Anterior cingulate cortex (tissue), 58 donors: ENCODE measurements at regions not wholly inside any gene's neighbourhood (a gene's known extent, or its start where the extent isn't known, plus 50 kb on each side); places are given as distances from the start of the nearest gene placed in this dataset.
"Not testable (repeated sequence)": the region's sequence is repeated elsewhere in the genome, so short reads cannot be mapped to it uniquely, and the experiment has no call there.

ENCODE experiments used
- DNase-seq, 58 donors: peaks; one replicate each; lab custom pipeline; 2025; lab: John Stamatoyannopoulos, UW

DNA sequence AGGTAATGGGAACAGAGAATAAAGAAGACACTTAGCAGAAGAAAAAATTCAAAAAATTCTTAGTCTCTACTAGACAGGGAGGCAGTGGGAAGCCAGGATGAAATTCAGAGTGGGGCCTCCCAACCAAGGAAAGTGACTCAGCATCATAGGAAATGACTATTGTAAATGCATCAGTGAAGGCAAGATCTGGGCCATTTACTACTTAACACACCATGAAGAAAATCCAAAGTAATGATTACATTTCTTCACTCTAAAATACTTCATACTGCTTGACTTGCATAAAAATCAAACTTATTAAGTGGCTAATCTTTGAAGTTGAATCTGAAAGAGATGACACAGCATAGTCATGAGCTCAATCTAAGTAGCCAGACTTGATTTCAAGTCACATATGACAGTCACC is 405.8 kb upstream of the SLC39A10 start:
- no peak for DNase-seq

DNA sequence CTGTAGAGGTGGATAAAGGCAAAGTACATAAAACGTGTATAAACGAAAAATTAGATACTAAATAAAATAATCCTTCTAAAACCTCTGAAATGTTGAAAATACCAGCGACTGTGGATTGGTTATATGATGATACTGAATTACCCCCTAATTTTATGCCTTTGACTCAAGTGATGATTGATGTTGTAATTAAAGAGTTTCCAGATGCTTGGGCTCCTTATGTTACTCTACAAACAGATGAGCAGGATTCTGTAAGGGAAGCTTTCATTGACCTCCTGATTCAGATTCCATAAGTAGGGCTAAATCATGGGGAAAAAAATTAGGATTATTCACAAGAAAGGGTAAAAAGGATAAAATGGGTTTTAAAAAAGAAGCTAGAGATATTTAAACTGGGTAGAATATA is 418.2 kb upstream of the SLC39A10 start:
- DNase-seq, result no peak

DNA sequence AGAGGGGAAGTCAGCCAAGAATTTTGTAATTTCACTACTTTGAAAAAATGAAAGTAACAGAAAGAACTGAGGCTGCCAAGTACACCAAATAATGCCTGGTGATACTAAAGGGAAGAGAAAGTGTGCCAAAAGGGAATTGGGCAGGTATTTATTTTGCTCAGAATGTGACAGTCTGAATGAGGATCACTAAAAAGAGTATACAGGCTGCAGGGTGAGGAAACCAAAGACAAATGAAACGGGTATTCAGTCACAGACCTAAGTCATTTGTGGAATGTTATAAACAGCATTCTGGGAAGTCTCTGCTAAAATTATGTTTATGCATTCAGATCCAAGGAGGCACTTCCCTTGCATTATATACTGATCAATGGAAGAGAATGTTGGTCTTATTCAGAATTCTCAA is 418.6 kb upstream of the SLC39A10 start:
- DNase-seq, result no peak

DNA sequence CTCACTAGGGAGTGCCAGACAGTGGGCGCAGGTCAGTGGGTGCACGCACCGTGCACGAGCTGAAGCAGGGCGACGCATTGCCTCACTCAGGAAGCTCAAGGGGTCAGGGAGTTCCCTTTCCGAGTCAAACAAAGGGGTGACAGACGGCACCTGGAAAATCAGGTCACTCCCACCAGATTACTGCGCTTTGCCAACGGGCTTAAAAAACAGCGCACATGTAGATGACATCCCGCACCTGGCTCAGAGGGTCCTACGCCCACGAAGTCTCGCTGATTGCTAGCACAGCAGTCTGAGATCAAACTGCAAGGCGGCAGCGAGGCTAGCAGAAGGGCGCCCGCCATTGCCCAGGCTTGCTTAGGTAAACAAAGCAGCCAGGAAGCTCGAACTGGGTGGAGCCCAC is 428.5 kb upstream of the SLC39A10 start:
- DNase-seq, result not testable (repeated sequence)

DNA sequence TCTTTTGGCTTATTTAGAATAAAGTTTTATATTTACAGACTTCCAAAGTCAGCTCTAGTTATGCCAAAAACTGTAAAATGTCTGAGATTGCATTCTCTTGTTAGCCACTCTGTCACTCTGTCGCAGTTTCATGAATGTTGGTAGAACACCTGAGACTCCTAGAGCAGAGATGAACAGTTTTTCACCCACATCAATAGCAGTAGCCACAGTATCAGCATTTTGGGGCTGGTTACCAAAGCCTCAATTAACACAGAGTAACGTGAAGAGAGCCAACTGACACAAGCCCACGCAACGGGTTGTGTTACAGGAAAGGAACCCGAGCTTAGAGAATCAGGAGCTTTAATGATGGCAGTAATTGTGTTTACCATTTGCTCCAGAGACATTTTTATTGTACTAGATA is 443.0 kb upstream of the SLC39A10 start:
- no peak for DNase-seq

DNA sequence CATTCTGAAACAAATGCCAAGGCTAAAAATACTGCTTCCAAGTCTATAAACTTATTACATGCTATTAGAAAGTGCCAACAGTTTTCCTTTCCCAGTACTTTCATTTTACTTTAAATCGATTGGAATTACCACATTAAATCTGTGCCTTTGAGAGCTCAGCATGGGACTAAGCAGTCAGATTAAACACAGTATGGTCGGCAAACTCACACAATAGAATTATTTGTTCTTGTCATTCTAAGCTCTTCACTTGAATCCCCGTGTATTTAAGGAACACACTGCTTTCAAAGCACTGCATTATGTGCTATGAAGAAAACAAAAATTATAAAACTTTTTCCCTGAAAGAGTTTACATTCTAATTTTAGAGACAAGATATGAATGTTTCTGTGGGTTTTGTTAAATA is 444.4 kb upstream of the SLC39A10 start:
- no peak for DNase-seq

DNA sequence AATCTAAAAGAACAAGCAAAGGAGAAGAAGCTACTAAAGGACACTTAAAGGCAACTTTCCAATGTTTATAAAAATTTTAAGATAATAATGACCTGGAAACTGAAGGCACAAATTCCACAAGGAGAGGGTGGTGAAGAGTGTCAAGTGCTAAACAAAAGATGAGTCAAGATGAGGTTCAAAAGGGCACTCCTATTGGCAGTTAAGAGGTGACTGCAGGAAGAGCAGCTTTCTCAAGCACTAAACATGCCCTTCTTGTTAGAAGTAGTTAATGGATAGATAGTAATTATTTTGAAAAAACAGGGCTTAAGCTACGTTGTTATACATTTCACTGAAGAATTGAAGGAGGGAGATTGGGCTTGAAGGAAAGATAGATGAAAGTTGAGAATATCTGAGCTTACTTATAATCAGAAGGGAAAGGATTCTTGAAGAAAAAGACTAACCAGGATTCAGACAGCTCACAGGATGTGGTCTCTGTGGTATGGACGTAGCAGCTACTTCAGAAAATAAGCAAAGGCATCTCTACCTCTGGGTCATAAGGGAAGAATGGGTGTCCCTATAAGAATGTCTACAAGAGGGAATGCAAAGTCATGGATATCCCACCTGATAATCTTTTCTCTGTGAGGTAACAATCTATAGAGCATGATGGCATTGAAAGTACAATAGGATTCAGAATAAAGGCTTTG is 454.7 kb upstream of the SLC39A10 start:
- no peak for DNase-seq

DNA sequence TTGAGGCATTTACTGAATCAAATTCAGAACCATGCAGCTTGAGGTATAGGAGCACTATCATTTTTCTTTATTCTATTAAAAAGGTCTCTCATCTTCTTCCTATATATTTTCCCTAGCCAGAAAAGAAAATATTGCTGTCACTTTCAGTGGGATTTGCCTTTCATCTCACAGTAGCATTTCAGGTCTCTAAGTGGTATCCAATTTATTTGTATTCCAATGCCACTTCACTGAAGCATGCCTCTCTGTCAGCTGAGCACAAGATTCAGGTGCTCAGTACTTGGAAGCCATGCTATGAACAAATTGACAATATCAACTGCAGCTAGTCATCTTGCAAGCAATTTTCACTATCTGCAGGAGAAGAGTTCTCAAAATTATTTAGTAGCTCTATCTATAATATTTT is 457.2 kb upstream of the SLC39A10 start:
- no peak for DNase-seq

DNA sequence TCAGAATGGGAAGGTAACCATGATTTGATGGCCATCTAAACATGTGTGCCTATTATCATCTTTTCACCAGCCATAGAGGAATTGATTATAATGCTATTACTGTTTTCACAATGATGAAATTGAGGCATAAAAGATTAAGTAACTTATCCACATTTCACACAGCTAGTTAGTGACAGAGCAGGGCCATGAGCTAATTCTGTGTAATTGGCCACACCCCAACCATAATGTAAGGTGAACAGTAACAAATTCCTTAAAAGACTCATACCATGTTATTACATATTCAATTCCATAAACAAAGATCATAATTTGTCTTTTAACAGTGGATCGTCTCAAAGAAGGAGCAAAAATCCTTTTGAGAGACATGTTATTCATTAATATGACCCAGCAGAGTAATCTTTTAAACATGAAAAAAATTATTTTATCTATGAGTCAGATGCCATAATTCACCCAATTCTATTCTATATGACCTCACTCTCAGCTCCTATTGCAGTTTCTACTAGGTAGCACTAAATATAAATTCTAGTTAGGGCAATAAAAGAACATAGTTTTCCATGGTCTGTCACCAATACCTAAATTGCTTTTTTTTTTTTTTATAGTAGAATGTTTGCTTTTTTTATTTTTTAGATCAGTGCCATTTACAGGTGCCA is 475.8 kb upstream of the SLC39A10 start:
- no peak for DNase-seq

DNA sequence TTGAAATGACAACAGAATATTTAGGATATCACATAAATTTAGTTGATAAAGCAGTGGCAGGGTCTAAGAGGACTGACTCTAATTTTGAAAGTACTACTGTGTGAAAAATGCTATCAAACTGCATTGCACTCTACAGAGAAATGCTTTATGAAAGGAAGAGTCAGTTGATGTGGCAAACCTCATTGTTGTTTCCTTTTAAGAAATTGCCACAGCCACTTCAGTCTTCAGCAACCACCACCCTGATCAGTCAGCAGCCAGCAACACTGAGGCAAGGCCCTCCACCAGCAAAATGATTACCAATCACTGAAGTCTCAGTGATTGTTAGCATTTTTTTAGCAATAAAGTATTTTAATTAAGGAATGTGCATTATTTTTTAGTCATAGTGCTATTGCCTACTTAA is 488.7 kb upstream of the SLC39A10 start:
- DNase-seq, result no peak

DNA sequence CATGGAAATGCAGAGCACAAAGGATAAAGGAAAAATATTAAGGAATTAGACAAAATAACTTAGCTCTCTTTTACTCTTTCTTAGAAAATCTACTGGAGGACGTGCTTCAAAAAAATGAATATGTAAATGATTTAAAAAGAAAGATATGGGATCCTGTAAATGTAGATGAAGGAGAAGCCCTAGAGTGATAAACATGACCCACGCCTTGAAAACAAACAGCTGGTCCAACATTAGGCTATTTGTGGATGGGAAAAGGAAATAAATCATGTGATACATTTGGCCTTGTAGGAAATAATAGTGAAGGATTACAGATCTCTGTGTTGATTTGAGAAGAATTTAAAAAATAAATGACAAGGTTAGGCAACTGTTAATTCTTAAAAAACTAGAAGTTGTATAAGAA is 492.1 kb upstream of the SLC39A10 start:
- DNase-seq, result no peak

DNA sequence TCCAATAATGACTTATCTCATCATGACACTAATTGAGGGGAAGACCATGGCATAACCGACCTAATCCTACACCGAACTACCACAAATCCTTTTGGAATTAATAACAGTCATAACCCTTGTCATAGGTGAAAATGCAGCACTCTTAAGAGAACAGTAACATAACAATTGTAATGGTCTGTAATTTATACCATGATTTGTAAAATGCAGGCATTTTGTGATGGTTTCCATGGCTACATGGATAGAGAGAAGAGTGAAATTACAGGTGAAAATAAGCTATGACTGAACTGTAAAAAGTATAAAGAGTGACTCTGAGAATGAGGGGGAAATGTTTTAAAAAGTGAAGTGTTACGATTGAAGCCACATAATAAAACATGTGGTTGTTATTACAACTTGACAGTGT is 494.1 kb upstream of the SLC39A10 start:
- DNase-seq, result no peak

DNA sequence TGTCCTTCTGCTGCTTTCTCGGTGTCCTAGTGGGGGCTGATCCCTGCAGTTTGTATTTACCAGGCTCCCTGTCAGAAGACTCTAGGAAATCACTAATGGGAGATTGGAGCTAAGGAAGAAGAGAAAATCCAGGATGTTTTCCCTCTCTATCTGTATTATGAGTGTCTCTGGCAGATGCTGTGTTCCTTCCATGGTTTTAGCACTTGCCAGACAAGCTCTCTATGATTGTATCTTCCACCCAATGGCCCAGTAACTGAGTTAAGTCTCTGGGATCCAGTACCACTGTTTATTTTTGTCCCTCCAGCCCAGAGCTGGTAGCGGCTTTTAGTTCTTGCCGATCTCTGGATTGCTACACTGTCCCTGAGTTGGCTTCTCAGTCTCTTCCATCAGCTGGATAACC is 494.8 kb upstream of the SLC39A10 start:
- no peak for DNase-seq

DNA sequence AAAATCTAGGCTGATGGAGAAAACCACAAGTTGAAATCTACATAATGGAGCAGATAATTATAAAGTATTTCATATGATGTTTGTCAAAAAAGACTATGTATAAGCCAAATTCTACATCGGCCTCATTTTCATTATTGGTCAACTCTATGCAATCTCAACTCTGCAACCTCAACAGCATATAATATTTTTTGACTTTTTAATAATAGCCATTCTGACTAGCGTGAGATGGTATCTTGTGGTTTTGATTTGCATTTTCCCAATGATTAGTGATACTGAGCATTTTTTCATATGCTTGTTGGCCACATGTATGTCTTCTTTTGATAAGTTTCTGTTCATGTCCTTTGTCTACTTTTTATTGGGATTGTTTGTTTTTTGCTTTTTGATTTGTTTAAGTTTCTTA is 496.1 kb upstream of the SLC39A10 start:
- DNase-seq, result no peak

DNA sequence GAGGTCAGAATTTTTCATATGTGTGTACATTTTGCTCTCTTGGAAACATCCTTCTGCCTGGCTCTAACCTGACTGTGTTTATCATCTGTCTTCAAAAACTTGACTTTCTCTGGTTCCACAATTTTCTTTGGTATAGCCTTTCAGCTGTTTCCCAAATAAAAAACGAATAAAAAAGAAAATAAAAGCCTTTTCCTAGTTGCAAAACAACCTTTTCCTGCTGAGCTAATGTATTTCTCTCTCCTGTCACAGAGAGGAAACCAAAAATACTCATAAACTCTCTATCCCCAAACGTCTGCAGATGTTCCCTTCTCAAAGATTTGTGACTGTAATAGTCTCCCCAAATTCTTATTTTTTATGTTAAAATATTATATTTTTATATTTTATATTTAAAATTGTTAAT is 505.3 kb upstream of the SLC39A10 start:
- DNase-seq, result no peak

DNA sequence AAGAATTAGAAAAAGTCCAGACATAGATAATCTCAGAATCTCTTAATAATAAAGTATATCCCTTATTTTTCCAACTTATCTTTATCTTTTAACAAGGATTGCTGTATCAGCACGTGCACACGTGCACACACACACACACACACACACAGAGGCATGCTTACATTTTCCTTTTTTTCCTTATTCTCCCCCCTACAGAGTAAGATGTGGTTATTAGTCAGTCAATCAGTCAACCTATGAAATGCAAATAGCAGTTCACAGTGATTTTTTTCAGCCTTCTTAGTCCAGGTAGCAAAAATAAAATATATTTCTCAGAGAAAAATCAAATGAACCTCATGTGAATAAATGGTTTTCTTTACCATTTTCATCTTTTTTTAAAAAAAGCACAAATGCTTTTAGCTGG is 506.2 kb upstream of the SLC39A10 start:
- DNase-seq, result no peak

DNA sequence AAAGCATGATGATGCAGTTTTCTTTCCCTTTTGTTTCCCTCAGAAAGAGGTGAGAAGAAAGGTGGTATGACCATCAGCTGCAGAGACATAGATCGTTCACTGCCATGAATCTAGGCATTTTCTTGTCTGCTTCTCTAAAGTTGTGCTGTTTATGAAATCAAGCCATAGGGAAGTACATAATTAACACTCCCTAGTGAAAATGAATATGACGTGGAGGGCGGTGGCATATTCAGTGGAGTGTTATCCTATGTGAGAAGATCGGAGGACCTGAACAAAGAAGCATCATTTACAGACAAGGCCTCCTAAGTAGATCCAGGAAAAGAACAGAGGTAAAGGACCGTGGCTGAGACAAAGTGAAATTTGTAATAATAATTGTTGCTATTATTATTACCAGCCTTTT is 509.0 kb upstream of the SLC39A10 start:
- no peak for DNase-seq

DNA sequence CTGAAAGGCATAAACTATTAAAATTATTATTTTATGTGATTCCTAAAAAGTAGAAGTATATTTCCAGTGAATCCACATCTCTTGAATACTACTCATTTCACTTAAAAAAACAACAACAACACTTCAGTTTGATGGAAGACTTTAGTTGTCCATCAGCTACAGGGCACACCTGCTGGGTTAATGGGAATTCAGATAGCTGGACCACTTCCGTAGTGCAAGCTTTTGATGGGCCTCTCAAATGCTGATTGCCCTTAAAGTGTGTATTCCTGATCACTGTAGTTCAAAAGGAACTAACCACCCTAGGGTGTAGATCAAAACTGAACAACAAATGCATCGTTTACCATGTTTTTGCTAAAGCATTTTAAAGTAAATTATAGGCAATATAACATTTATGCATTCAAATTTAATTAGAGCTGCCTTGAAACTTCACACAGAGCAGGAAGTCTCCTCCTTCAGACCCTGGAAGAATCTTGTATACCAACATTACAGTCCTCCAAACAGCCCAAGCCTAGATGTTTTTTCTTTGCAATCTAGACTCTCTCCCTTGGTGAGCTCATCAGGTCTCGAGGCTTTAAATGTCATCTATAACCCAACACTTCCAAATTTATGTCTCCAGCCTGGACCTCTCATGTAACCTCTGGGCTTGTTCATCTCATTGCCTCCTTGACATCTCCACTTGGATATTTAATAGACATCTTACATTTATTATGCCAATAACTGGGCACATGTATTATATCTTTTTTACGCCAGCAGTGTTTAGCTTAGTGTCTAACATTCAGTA is 510.1 kb upstream of the SLC39A10 start:
- no peak for DNase-seq

DNA sequence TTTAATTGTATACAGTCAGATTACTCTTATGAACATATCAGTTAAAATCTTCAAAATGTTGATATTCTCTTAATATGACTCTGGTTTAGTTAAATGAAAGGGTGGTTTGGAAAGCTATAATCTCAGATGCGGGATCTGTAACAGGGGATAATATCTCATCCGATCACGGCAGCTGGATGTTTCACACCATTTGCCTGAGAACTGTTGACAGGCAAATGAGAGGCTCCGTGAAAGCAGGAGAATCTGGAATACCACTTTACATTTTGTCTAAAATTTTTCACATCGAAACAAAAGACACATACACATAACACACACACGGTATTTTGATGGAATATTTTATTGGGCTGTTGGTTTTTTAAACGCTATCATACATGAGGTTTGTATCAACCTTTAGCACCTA is 518.6 kb upstream of the SLC39A10 start:
- DNase-seq, result no peak

DNA sequence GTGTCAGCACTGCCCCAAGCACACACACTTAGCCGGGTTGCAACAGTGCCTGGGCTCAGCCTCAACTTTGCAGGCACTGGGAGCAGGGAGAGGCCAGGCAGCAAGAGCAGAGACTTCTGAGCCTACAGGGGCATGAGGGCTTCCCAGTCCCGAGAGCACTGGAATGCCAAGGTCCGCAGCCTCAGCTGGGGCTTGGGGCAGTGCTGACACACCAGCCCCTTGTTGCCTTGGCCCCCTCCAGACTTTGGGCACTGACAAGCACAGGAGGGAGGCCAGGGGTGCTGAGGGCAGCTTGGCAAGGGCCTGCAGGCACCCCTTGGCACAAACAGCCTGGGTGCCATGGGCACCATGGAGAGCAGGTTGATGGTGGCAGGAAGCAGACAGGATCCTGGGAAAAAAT is 531.1 kb upstream of the SLC39A10 start:
- DNase-seq, result not testable (repeated sequence)

DNA sequence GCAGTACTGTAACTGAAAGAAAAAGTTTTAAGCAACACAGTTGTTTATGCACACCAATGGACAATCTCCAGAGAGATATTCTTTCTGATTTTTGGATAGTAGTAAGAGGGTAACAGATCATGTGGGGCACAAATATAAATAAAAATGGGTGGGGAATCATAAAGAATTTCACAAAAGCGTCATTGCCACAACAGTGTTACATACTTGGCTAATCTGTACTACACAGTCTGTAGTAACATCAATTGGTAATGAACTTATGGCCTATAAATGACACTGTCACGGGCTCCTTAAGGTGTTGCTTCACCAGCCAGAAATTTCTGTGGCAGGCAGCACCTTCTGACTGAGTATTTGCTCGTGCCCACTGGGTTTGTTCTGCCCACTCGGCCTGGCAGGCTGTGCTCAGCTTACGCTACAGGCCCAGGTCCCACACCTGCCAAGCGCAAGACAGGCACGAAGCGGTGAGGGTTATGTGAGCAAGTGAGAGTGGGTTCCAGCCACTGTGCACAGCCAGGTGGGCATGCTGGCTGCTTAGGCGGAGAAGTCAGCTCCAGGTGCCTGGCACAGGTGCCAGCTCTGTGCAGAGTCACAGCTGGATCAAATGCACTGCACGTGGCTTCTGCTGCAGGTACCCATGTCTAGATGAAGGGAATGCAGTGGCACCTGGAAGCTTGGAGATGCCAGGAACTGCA is 532.5 kb upstream of the SLC39A10 start:
- no peak for DNase-seq
